H9 (cell line): ENCODE measurements at regions not wholly inside any gene's neighbourhood (a gene's known extent, or its start where the extent isn't known, plus 50 kb on each side); places are given as distances from the start of the nearest gene placed in this dataset.

Experiments
- DNase-seq: peaks from one replicate; pipeline ENCODE4 v3.0.0-alpha.2; 2017
- H2AFZ ChIP-seq: one replicate; pipeline ENCODE4 v1.6.1; 2013; ENCODE audit warnings: mild to moderate bottlenecking, low read length, control low read depth, moderate library complexity
- H2AK5ac ChIP-seq: 2 replicates; pipeline ENCODE4 v1.6.1; 2013; ENCODE audit warnings: low read length, control low read depth, mixed read lengths; ENCODE audit not compliant: insufficient read length
- H2BK120ac ChIP-seq: one replicate; pipeline ENCODE4 v1.6.1; 2013; ENCODE audit warnings: low read depth, mild to moderate bottlenecking, low read length, control low read depth, inconsistent platforms; ENCODE audit not compliant: poor library complexity, severe bottlenecking
- H2BK12ac ChIP-seq: 2 replicates; pipeline ENCODE4 v1.6.1; 2013; ENCODE audit warnings: low read length, control low read depth, mixed read lengths, low read depth; ENCODE audit not compliant: insufficient read length
- H2BK15ac ChIP-seq: 2 replicates; pipeline ENCODE4 v1.6.1; 2013; ENCODE audit warnings: low read depth, low read length, control low read depth
- H2BK20ac ChIP-seq: one replicate; pipeline ENCODE4 v1.6.1; 2013; ENCODE audit warnings: low read depth, mild to moderate bottlenecking, low read length, control low read depth, inconsistent platforms; ENCODE audit not compliant: poor library complexity, severe bottlenecking
- H2BK5ac ChIP-seq: 2 replicates; pipeline ENCODE4 v1.6.1; 2013; ENCODE audit warnings: low read length, control low read depth, mixed read lengths; ENCODE audit not compliant: insufficient read length
- H3K14ac ChIP-seq: 2 replicates; pipeline ENCODE4 v1.6.1; 2013; ENCODE audit warnings: low read length, control low read depth; ENCODE audit not compliant: insufficient read depth
- H3K18ac ChIP-seq: 2 replicates; pipeline ENCODE4 v1.6.1; 2013; ENCODE audit warnings: low read depth, mild to moderate bottlenecking, mixed read lengths, low read length, control low read depth; ENCODE audit not compliant: insufficient read length
- H3K23ac ChIP-seq: 2 replicates; pipeline ENCODE4 v1.6.1; 2013; ENCODE audit warnings: low read length, control low read depth, mixed read lengths, low read depth; ENCODE audit not compliant: insufficient read length
- H3K23me2 ChIP-seq: 2 replicates; pipeline ENCODE4 v1.6.1; 2013; ENCODE audit warnings: low read depth, mild to moderate bottlenecking, mixed read lengths, low read length, control low read depth; ENCODE audit not compliant: insufficient read length, poor library complexity, severe bottlenecking
- H3K27ac ChIP-seq: 2 replicates; pipeline ENCODE4 v1.5.1; 2013; ENCODE audit warnings: low read length, control low read depth, mixed read lengths, low read depth; ENCODE audit not compliant: insufficient read length
- H3K27me3 ChIP-seq: 2 replicates; pipeline ENCODE4 v1.6.1; 2013; ENCODE audit warnings: low read length, control low read depth, inconsistent platforms; ENCODE audit not compliant: insufficient read depth
- H3K4ac ChIP-seq: 2 replicates; pipeline ENCODE4 v1.6.1; 2013; ENCODE audit warnings: low read depth, mild to moderate bottlenecking, control low read depth, inconsistent platforms, low read length, moderate library complexity
- H3K4me1 ChIP-seq: 2 replicates; pipeline ENCODE4 v1.6.1; 2013; ENCODE audit warnings: low read length, control low read depth, inconsistent platforms; ENCODE audit not compliant: insufficient read depth
- H3K4me2 ChIP-seq: 2 replicates; pipeline ENCODE4 v1.6.1; 2013; ENCODE audit warnings: low read length, control low read depth, mixed read lengths; ENCODE audit not compliant: insufficient read length, insufficient read depth
- H3K56ac ChIP-seq: 2 replicates; pipeline ENCODE4 v1.6.1; 2013; ENCODE audit warnings: low read depth, mild to moderate bottlenecking, mixed read lengths, low read length, control low read depth; ENCODE audit not compliant: insufficient read length
- H3K79me1 ChIP-seq: 2 replicates; pipeline ENCODE4 v1.6.1; 2013; ENCODE audit warnings: low read depth, mild to moderate bottlenecking, moderate library complexity, low read length, control low read depth, inconsistent platforms; ENCODE audit not compliant: insufficient read depth, poor library complexity, severe bottlenecking
- H3K79me2 ChIP-seq: 2 replicates; pipeline ENCODE4 v1.6.1; 2013; ENCODE audit warnings: low read length, control low read depth, inconsistent platforms; ENCODE audit not compliant: insufficient read depth
- H3K9ac ChIP-seq: 2 replicates; pipeline ENCODE4 v1.6.1; 2013; ENCODE audit warnings: low read length, control low read depth, mixed read lengths; ENCODE audit not compliant: insufficient read length; ENCODE audit errors: extremely low read depth
- H3K9me3 ChIP-seq: one replicate; pipeline ENCODE4 v1.6.1; 2013; ENCODE audit warnings: low read depth, low read length, inconsistent platforms; ENCODE audit not compliant: control insufficient read depth
- H3T11ph ChIP-seq: one replicate; pipeline ENCODE4 v1.6.1; 2013; ENCODE audit warnings: mild to moderate bottlenecking, low read length, control low read depth, inconsistent platforms
- H4K20me1 ChIP-seq: one replicate; pipeline ENCODE4 v1.6.1; 2013; ENCODE audit not compliant: control insufficient read depth, insufficient read length, insufficient read depth
- H4K5ac ChIP-seq: 2 replicates; pipeline ENCODE4 v1.6.1; 2013; ENCODE audit warnings: low read depth, mild to moderate bottlenecking, mixed read lengths, low read length, control low read depth; ENCODE audit not compliant: insufficient read length
- H4K8ac ChIP-seq: replicated peaks from 2 replicates; pipeline ENCODE4 v1.6.1; 2013; ENCODE audit warnings: low read length, control low read depth, mixed read lengths, low read depth; ENCODE audit not compliant: insufficient read length
- H4K91ac ChIP-seq: 2 replicates; pipeline ENCODE4 v1.6.1; 2013; ENCODE audit warnings: low read depth, mild to moderate bottlenecking, moderate library complexity, mixed read lengths, low read length, control low read depth; ENCODE audit not compliant: insufficient read length
- H3K27ac Mint-ChIP-seq, 3 experiments: 2 replicates in 2 of 3; 3 replicates in 1 of 3; pipeline ENCODE4 v1.8.0; 2020 to 2021; ENCODE audit warnings: mixed read lengths in 3 of 3, mild to moderate bottlenecking in 1 of 3, moderate library complexity in 1 of 3
- H3K27me3 Mint-ChIP-seq: 2 replicates; pipeline ENCODE4 v1.8.0; 2021; ENCODE audit warnings: low read depth, mild to moderate bottlenecking, moderate library complexity, mixed read lengths
- H3K36me3 Mint-ChIP-seq, 3 experiments: 2 replicates in 2 of 3; 3 replicates in 1 of 3; pipeline ENCODE4 v1.8.0; 2020 to 2021; ENCODE audit warnings: low read depth in 3 of 3, mixed read lengths in 3 of 3; ENCODE audit not compliant: insufficient read depth in 1 of 3
- H3K4me1 Mint-ChIP-seq, 2 experiments: 2 replicates each; pipeline ENCODE4 v1.8.0; 2020; ENCODE audit warnings: mixed read lengths in 2 of 2
- H3K4me3 Mint-ChIP-seq, 2 experiments: 2 replicates in 1 of 2; 3 replicates in 1 of 2; pipeline ENCODE4 v1.8.0; 2020 to 2021; ENCODE audit warnings: mild to moderate bottlenecking in 2 of 2, mixed read lengths in 2 of 2, moderate library complexity in 1 of 2
- H3K9me3 Mint-ChIP-seq, 2 experiments: 2 replicates in 1 of 2; 3 replicates in 1 of 2; pipeline ENCODE4 v1.8.0; 2020; ENCODE audit warnings: mild to moderate bottlenecking in 2 of 2, mixed read lengths in 2 of 2, moderate library complexity in 1 of 2
- WGBS: extraction: QIAGEN DNeasy Blood & Tissue Kit; methylation state at CpG from one replicate; pipeline ENCODE4 v1.1.7; 2013; ENCODE audit warnings: missing lambda C conversion rate, low lambda C conversion rate, mixed read lengths; ENCODE audit not compliant: insufficient read length; ENCODE audit errors: extremely low coverage; 5-methylcytosine and 5-hydroxymethylcytosine counted together
- TF ChIP-seq, protein P1 (sequence below): fragments of 200-600 bp; sonication (generic); conservative IDR thresholded peaks from 3 replicates; pipeline ENCODE4 v1.8.0; 2021; ENCODE audit warnings: antibody characterized with exemption, mild to moderate bottlenecking

DNA sequence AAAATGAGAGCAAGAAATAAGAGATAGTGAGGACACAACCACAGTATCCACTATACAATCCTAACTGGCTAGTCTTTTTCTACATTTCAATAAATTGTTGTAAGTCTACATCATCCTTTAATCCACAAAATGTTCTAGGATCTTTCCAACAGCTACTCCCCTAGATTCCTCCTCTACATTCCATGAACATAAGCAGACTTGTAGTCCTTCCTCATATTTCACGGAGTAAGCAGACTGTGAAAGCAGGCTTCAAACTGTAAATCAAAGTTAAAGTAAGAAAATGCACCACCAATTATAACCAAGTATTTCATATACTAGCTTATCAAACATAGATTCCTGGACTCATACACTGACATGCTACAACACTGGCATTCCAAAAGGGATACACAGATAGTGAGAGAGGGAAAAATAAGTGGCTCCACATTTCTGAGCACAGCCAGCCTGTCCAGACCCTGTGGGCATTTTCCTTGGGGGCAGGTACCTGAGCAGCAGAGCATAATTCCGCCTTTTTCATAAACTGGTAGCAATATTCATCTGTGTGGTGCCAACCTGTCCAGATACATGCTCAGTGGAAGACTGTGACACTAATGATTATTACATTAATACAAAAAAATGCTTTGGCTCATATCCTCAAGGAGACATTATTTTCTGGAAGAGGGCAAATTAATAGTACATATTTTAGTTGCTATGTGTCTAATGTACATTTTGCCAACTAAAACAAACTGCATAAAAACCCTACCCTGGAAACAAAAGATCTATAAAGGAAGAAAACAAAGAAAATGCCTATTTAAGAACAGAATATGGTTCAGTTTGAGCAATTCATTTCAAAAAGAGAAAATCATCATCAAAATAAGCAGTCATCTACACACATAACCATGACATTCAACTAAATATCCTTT is 113.3 kb upstream of the FSCB start:
- H2BK15ac ChIP-seq: no peak overlapping the region
- H3K4me2 ChIP-seq: no peak overlapping the region
- WGBS: no CpG with 5 or more reads among the region's 2 CpGs
- H3K79me1 ChIP-seq: no peaks in the 10 kb centered on the region
- H4K20me1 ChIP-seq: no peaks in the 10 kb centered on the region
- H3K18ac ChIP-seq: no peak overlapping the region
- no peak overlapping the region for H3K9ac ChIP-seq
- no peak overlapping the region for H2BK5ac ChIP-seq
- peaks cover 3% of the 10 kb centered on the region in 2 experiments; a peak in 1 of 4 replicates for H3K4me1 Mint-ChIP-seq
- no peak overlapping the region for H2AK5ac ChIP-seq
- H3K9me3 ChIP-seq: no peaks in the 10 kb centered on the region
- no peak overlapping the region for H3K56ac ChIP-seq
- H4K5ac ChIP-seq: no peak overlapping the region
- H2BK20ac ChIP-seq: no peak overlapping the region
- no peak overlapping the region for H3K14ac ChIP-seq
- no peaks in the 10 kb centered on the region for H3K23me2 ChIP-seq
- no peaks in the 10 kb centered on the region for H3K79me2 ChIP-seq
- no peak overlapping the region for H3K23ac ChIP-seq
- H3T11ph ChIP-seq: no peak overlapping the region
- H3K4me1 ChIP-seq: no peaks in the 10 kb centered on the region
- H4K8ac ChIP-seq: no peak overlapping the region
- H3K27ac ChIP-seq: no peak overlapping the region
- no peaks in the 10 kb centered on the region for H3K27me3 Mint-ChIP-seq
- H3K4me3 Mint-ChIP-seq: no peak overlapping the region
- no peak overlapping the region for H4K91ac ChIP-seq
- no peak for DNase-seq
- H3K36me3 Mint-ChIP-seq: no peaks in the 10 kb centered on the region
- no peak overlapping the region for H2BK12ac ChIP-seq
- no peak overlapping the region for H2BK120ac ChIP-seq
- no peak overlapping the region for H2AFZ ChIP-seq
- H3K27me3 ChIP-seq: no peaks in the 10 kb centered on the region
- no peak overlapping the region for H3K27ac Mint-ChIP-seq
- H3K9me3 Mint-ChIP-seq: no peaks in the 10 kb centered on the region
- TF ChIP-seq, protein P1, sequence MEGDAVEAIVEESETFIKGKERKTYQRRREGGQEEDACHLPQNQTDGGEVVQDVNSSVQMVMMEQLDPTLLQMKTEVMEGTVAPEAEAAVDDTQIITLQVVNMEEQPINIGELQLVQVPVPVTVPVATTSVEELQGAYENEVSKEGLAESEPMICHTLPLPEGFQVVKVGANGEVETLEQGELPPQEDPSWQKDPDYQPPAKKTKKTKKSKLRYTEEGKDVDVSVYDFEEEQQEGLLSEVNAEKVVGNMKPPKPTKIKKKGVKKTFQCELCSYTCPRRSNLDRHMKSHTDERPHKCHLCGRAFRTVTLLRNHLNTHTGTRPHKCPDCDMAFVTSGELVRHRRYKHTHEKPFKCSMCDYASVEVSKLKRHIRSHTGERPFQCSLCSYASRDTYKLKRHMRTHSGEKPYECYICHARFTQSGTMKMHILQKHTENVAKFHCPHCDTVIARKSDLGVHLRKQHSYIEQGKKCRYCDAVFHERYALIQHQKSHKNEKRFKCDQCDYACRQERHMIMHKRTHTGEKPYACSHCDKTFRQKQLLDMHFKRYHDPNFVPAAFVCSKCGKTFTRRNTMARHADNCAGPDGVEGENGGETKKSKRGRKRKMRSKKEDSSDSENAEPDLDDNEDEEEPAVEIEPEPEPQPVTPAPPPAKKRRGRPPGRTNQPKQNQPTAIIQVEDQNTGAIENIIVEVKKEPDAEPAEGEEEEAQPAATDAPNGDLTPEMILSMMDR: no peak
- no peak overlapping the region for H3K4ac ChIP-seq
